ENCODE measurements at regions not wholly inside any gene's neighbourhood (a gene's known extent, or its start where the extent isn't known, plus 50 kb on each side); places are given as distances from the start of the nearest gene placed in this dataset.

GRCh38 chr9:119091074-119091473 is 278.2 kb downstream of the BRINP1 start:
- no peaks in the 10 kb centered on the region for H3K4me1 ChIP-seq (replicated peaks; ENCODE audit: insufficient read depth)
- no TSS peak for BruUV-seq (replicated peaks)
- H3K79me2 ChIP-seq (ENCODE audit: low read depth) = no peaks in the 10 kb centered on the region
- no peak overlapping the region for H3K4me3 ChIP-seq
- H4K20me1 ChIP-seq (ENCODE audit: insufficient read depth) = no peaks in the 10 kb centered on the region
- H3F3A ChIP-seq (ENCODE audit: insufficient read depth, low read depth) = no peaks in the 10 kb centered on the region
- no peak overlapping the region for H3K27ac ChIP-seq
- H3K9me2 ChIP-seq (ENCODE audit: insufficient read depth) = no peaks in the 10 kb centered on the region
- no peak for DNase-seq
- H3K4me2 ChIP-seq = no peak overlapping the region
- H3K27me3 ChIP-seq (ENCODE audit: insufficient read depth, low read depth) = no peaks in the 10 kb centered on the region
- CTCF ChIA-PET = no interaction called here
- no peaks in the 10 kb centered on the region for H3K36me3 ChIP-seq (ENCODE audit: low read depth)
- TF ChIP-seq EZH2 (IDR thresholded peaks at IDR 0.05; ENCODE audit: low read depth) (no peak), CTCF (conservative IDR thresholded peaks at IDR 0.05) (no peak)
- intact Hi-C loops (cut with micrococcal nuclease; ENCODE audit: unreplicated experiment) = no loop called here
- POLR2A ChIA-PET (ENCODE audit: unreplicated experiment) = no interaction called here
- H2AFZ ChIP-seq = no peak overlapping the region
- H3K9me3 ChIP-seq (ENCODE audit: insufficient read depth, low read depth) = no peaks in the 10 kb centered on the region

- H3F3A ChIP-seq (ENCODE audit: insufficient read depth, low read depth) = no peaks in the 10 kb centered on the region
- no peaks in the 10 kb centered on the region for H3K27me3 ChIP-seq (ENCODE audit: insufficient read depth, low read depth)
- H3K27ac ChIP-seq = no peak overlapping the region
- H3K4me1 ChIP-seq (replicated peaks; ENCODE audit: insufficient read depth) = no peaks in the 10 kb centered on the region
- H3K4me2 ChIP-seq = no peak overlapping the region
- no peak for TF ChIP-seq CTCF (conservative IDR thresholded peaks at IDR 0.05)
- TF ChIP-seq EZH2 (IDR thresholded peaks at IDR 0.05; ENCODE audit: low read depth) = no peak
- ChIA-PET POLR2A (ENCODE audit: unreplicated experiment) (no interaction called here), CTCF (no interaction called here)
- no peaks in the 10 kb centered on the region for H3K36me3 ChIP-seq (ENCODE audit: low read depth)
- H3K9me2 ChIP-seq (ENCODE audit: insufficient read depth) = no peaks in the 10 kb centered on the region
- intact Hi-C loops (cut with micrococcal nuclease; ENCODE audit: unreplicated experiment) = no loop called here
- no peak for DNase-seq
- no peaks in the 10 kb centered on the region for H4K20me1 ChIP-seq (ENCODE audit: insufficient read depth)
- H2AFZ ChIP-seq = no peak overlapping the region
- no peaks in the 10 kb centered on the region for H3K9me3 ChIP-seq (ENCODE audit: insufficient read depth, low read depth)
- H3K79me2 ChIP-seq (ENCODE audit: low read depth) = no peaks in the 10 kb centered on the region
- BruUV-seq (replicated peaks) = no TSS peak
- no peak overlapping the region for H3K4me3 ChIP-seq
These were observed 277.1 kb downstream of the BRINP1 start for GRCh38 chr9:119092125-119092524.

- H3K27me3 ChIP-seq (ENCODE audit: insufficient read depth, low read depth) = no peaks in the 10 kb centered on the region
- BruUV-seq (replicated peaks) = no TSS peak
- H3K9me2 ChIP-seq (ENCODE audit: insufficient read depth) = no peaks in the 10 kb centered on the region
- no peaks in the 10 kb centered on the region for H4K20me1 ChIP-seq (ENCODE audit: insufficient read depth)
- H3F3A ChIP-seq (ENCODE audit: insufficient read depth, low read depth) = no peaks in the 10 kb centered on the region
- no peaks in the 10 kb centered on the region for H3K4me1 ChIP-seq (replicated peaks; ENCODE audit: insufficient read depth)
- CTCF ChIA-PET = no interaction called here
- DNase-seq = no peak
- intact Hi-C loops (cut with micrococcal nuclease; ENCODE audit: unreplicated experiment) = no loop called here
- no peak overlapping the region for H3K4me3 ChIP-seq
- POLR2A ChIA-PET (ENCODE audit: unreplicated experiment) = no interaction called here
- no peaks in the 10 kb centered on the region for H3K9me3 ChIP-seq (ENCODE audit: insufficient read depth, low read depth)
- TF ChIP-seq EZH2 (IDR thresholded peaks at IDR 0.05; ENCODE audit: low read depth) = no peak
- TF ChIP-seq CTCF (conservative IDR thresholded peaks at IDR 0.05) = no peak
- no peak overlapping the region for H3K27ac ChIP-seq
- H3K36me3 ChIP-seq (ENCODE audit: low read depth) = no peaks in the 10 kb centered on the region
- no peak overlapping the region for H3K4me2 ChIP-seq
- H2AFZ ChIP-seq = no peak overlapping the region
- no peaks in the 10 kb centered on the region for H3K79me2 ChIP-seq (ENCODE audit: low read depth)
These were observed 275.1 kb downstream of the BRINP1 start for GRCh38 chr9:119094086-119094485.
